ENCODE measurements at regions not wholly inside any gene's neighbourhood (a gene's known extent, or its start where the extent isn't known, plus 50 kb on each side); places are given as distances from the start of the nearest gene placed in this dataset.

DNA sequence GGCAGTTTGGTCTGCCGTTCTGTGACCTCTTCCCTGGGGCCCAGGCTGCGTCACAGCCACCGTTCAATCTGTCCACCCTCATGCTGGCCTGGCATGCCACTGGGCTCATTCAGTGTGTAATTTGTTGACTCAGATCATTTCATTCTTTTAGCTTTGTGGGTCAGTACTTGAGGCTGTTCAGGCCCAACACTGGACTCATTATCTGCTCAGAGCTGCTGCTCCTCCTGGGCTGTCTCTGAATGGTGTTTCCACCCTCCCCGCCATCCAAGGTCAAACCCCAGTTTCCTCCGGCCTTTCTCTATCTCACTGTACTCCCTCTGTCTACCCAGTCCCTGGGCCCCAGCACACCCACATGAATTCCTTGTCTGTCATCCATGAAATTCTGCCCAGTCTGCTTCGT, 152.4 kb upstream of the NCK2 start:
- no peak for TF ChIP-seq EP300 (IDR thresholded peaks at IDR 0.05; ENCODE audit: borderline replicate concordance)
- no peak for TF ChIP-seq TAF1 (IDR thresholded peaks at IDR 0.05; ENCODE audit: low read depth)
- TF ChIP-seq TEAD4 (IDR thresholded peaks at IDR 0.05): no peak
- TF ChIP-seq CEBPB (IDR thresholded peaks at IDR 0.05): no peak
- TF ChIP-seq MAX (IDR thresholded peaks at IDR 0.05): no peak
- TF ChIP-seq CREB1 (IDR thresholded peaks at IDR 0.05; ENCODE audit: low read depth): no peak
- no peak for TF ChIP-seq NFIC (IDR thresholded peaks at IDR 0.05)
- no peak; the same call in 1 of the 2 replicates for TF ChIP-seq EGR1 (IDR thresholded peaks at IDR 0.05)
- TF ChIP-seq USF1 (IDR thresholded peaks at IDR 0.05): no peak
- no peak for TF ChIP-seq TCF12 (IDR thresholded peaks at IDR 0.05; ENCODE audit: low read depth)
- TF ChIP-seq RAD21 (IDR thresholded peaks at IDR 0.05; ENCODE audit: low read depth): no peak
- TF ChIP-seq, protein P1, sequence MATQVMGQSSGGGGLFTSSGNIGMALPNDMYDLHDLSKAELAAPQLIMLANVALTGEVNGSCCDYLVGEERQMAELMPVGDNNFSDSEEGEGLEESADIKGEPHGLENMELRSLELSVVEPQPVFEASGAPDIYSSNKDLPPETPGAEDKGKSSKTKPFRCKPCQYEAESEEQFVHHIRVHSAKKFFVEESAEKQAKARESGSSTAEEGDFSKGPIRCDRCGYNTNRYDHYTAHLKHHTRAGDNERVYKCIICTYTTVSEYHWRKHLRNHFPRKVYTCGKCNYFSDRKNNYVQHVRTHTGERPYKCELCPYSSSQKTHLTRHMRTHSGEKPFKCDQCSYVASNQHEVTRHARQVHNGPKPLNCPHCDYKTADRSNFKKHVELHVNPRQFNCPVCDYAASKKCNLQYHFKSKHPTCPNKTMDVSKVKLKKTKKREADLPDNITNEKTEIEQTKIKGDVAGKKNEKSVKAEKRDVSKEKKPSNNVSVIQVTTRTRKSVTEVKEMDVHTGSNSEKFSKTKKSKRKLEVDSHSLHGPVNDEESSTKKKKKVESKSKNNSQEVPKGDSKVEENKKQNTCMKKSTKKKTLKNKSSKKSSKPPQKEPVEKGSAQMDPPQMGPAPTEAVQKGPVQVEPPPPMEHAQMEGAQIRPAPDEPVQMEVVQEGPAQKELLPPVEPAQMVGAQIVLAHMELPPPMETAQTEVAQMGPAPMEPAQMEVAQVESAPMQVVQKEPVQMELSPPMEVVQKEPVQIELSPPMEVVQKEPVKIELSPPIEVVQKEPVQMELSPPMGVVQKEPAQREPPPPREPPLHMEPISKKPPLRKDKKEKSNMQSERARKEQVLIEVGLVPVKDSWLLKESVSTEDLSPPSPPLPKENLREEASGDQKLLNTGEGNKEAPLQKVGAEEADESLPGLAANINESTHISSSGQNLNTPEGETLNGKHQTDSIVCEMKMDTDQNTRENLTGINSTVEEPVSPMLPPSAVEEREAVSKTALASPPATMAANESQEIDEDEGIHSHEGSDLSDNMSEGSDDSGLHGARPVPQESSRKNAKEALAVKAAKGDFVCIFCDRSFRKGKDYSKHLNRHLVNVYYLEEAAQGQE (IDR thresholded peaks at IDR 0.05; ENCODE audit: low read depth): no peak
- TF ChIP-seq ZBTB7A (IDR thresholded peaks at IDR 0.05; ENCODE audit: low read depth): no peak
- TF ChIP-seq FOXM1 (IDR thresholded peaks at IDR 0.05; ENCODE audit: borderline replicate concordance, low read depth): no peak
- TF ChIP-seq YY1 (IDR thresholded peaks at IDR 0.05; ENCODE audit: low read depth): no peak

DNA sequence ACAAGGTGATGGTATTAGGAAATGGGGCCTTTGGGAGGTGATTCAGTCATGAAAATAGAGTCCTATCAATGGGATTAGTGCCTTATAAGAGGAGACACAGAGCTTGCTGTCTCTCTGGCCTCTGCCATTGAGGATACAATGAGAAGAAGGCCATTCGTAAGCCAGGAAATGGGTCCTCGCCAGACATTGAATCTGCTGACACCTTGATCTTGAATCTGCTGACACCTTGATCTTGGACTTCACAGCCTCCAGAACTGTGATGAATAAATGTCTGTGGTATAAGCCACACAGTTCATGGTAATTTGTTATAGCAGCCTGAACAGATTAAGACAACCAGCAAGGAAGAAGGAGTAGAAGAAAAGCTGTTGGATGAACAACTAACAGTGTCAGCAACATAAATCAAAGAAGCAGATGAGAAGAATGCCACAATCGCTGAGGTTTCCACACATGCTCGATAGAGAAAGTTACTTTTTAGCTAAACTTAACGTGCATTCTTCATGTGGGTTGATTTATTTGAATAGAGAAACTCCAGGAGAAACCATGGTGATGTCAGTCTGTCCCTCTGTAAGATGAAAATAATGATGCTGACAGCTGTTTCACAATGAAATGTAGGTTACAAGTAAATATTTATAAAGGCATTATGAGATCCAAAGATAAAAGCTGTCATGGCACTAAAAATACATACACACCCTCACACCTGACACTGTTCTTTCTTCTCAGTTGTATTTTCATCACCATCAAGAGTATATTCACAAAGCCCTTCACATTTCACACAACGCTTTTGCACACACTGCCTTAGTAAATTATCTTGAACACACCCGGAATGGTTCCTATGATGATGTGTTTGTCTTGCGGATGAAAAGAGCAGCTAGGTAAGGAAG, 153.7 kb upstream of the NCK2 start:
- TF ChIP-seq TCF12 (IDR thresholded peaks at IDR 0.05; ENCODE audit: low read depth): no peak
- TF ChIP-seq TAF1 (IDR thresholded peaks at IDR 0.05; ENCODE audit: low read depth): no peak
- no peak for TF ChIP-seq CEBPB (IDR thresholded peaks at IDR 0.05)
- TF ChIP-seq USF1 (IDR thresholded peaks at IDR 0.05): no peak
- no peak for TF ChIP-seq FOXM1 (IDR thresholded peaks at IDR 0.05; ENCODE audit: borderline replicate concordance, low read depth)
- TF ChIP-seq YY1 (IDR thresholded peaks at IDR 0.05; ENCODE audit: low read depth): no peak
- TF ChIP-seq EGR1 (IDR thresholded peaks at IDR 0.05): no peak
- no peak for TF ChIP-seq ZBTB7A (IDR thresholded peaks at IDR 0.05; ENCODE audit: low read depth)
- TF ChIP-seq, protein P1 (IDR thresholded peaks at IDR 0.05; ENCODE audit: low read depth): no peak
- TF ChIP-seq CREB1 (IDR thresholded peaks at IDR 0.05; ENCODE audit: low read depth): no peak
- no peak for TF ChIP-seq TEAD4 (IDR thresholded peaks at IDR 0.05)
- TF ChIP-seq EP300 (IDR thresholded peaks at IDR 0.05; ENCODE audit: borderline replicate concordance): no peak
- TF ChIP-seq MAX (IDR thresholded peaks at IDR 0.05): no peak
- no peak for TF ChIP-seq RAD21 (IDR thresholded peaks at IDR 0.05; ENCODE audit: low read depth)
- no peak for TF ChIP-seq NFIC (IDR thresholded peaks at IDR 0.05)

DNA sequence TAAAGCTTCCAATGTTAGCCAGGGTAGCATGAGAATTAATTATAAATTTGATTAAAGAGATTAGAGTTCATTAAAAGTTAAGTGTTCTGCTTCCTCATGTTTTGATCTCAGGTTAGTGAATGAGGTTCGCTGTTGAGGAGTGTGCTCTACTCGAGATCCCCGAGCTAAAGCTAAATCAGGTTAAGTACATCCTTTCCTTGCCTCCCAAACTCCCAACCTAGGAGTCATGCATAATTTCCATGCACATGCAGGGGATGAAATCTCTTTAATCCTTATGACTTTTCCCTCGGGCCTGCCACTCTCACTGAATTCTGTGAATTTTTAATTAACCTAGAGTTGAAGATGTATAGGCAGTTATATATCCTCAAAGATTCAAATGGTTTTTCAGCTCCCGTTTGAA, 156.1 kb upstream of the NCK2 start:
- TF ChIP-seq RAD21 (IDR thresholded peaks at IDR 0.05; ENCODE audit: low read depth): no peak
- TF ChIP-seq FOXM1 (IDR thresholded peaks at IDR 0.05; ENCODE audit: borderline replicate concordance, low read depth): no peak
- TF ChIP-seq CREB1 (IDR thresholded peaks at IDR 0.05; ENCODE audit: low read depth): no peak
- no peak for TF ChIP-seq TEAD4 (IDR thresholded peaks at IDR 0.05)
- no peak for TF ChIP-seq USF1 (IDR thresholded peaks at IDR 0.05)
- no peak for TF ChIP-seq TAF1 (IDR thresholded peaks at IDR 0.05; ENCODE audit: low read depth)
- no peak for TF ChIP-seq YY1 (IDR thresholded peaks at IDR 0.05; ENCODE audit: low read depth)
- no peak for TF ChIP-seq MAX (IDR thresholded peaks at IDR 0.05)
- TF ChIP-seq, protein P1 (IDR thresholded peaks at IDR 0.05; ENCODE audit: low read depth): no peak
- no peak for TF ChIP-seq CEBPB (IDR thresholded peaks at IDR 0.05)
